ENCODE measurements at regions not wholly inside any gene's neighbourhood (a gene's known extent, or its start where the extent isn't known, plus 50 kb on each side); places are given as distances from the start of the nearest gene placed in this dataset.
A peak's percentile ranks its signal among the peaks of the same experiment; 100 is the strongest.

- DNase-seq (ENCODE audit: low spot score): no peak
Measured at GRCh38 chr1:5522531-5523145, 469.6 kb downstream of the NPHP4 start.

GRCh38 chr1:5519366-5520135, 472.7 kb downstream of the NPHP4 start:
- no peak for DNase-seq (ENCODE audit: low spot score)

GRCh38 chr1:5516756-5517155, 475.5 kb downstream of the NPHP4 start:
- no peak for DNase-seq (ENCODE audit: low spot score)

- no peak for DNase-seq (ENCODE audit: low spot score)
Measured at GRCh38 chr1:5515501-5515900, 476.7 kb downstream of the NPHP4 start.

- DNase-seq (ENCODE audit: low spot score): peak; percentile 80
Measured at GRCh38 chr1:5514527-5515183, 477.6 kb downstream of the NPHP4 start.

- DNase-seq (ENCODE audit: low spot score): no peak
Measured at GRCh38 chr1:5513846-5514526, 478.2 kb downstream of the NPHP4 start.

- DNase-seq (ENCODE audit: low spot score): no peak
Measured at GRCh38 chr1:5513179-5513578, 479.0 kb downstream of the NPHP4 start.

- DNase-seq (ENCODE audit: low spot score): no peak
Measured at GRCh38 chr1:5511381-5512097, 480.7 kb downstream of the NPHP4 start.

GRCh38 chr1:5509664-5510452, 482.4 kb downstream of the NPHP4 start:
- DNase-seq (ENCODE audit: low spot score): peak; percentile 84

- no peak for DNase-seq (ENCODE audit: low spot score)
Measured at GRCh38 chr1:5508669-5509330, 483.4 kb downstream of the NPHP4 start.

GRCh38 chr1:5507340-5507739, 484.9 kb downstream of the NPHP4 start:
- no peak for DNase-seq (ENCODE audit: low spot score)

- no peak for DNase-seq (ENCODE audit: low spot score)
Measured at GRCh38 chr1:5506634-5507033, 485.6 kb downstream of the NPHP4 start.

- DNase-seq (ENCODE audit: low spot score): no peak
Measured at GRCh38 chr1:5505944-5506343, 486.3 kb downstream of the NPHP4 start.

GRCh38 chr1:5504364-5504740, 487.9 kb downstream of the NPHP4 start:
- no peak for DNase-seq (ENCODE audit: low spot score)

- DNase-seq (ENCODE audit: low spot score): no peak
Measured at GRCh38 chr1:5503556-5504363, 488.5 kb downstream of the NPHP4 start.

GRCh38 chr1:5502311-5503194, 489.7 kb downstream of the NPHP4 start:
- no peak for DNase-seq (ENCODE audit: low spot score)

- no peak for DNase-seq (ENCODE audit: low spot score)
Measured at GRCh38 chr1:5501206-5501930, 490.9 kb downstream of the NPHP4 start.

- no peak for DNase-seq (ENCODE audit: low spot score)
Measured at GRCh38 chr1:5500541-5500940, 491.7 kb downstream of the NPHP4 start.
